HCT116 (cell line): ENCODE measurements at regions not wholly inside any gene's neighbourhood (a gene's known extent, or its start where the extent isn't known, plus 50 kb on each side); places are given as distances from the start of the nearest gene placed in this dataset.

Experiments used
- ATAC-seq: fragments of 200-7000 bp; cut with Tn5 transposase; 2 replicates; pipeline ENCODE4 v1.9.1; 2020; ENCODE audit warnings: mild to moderate bottlenecking, moderate library complexity
- BruUV-seq: library from RNA; stranded (reverse); fragments of 400-500 nt; replicated peaks from 2 replicates; lab custom pipeline; 2021; lab: Mats Ljungman, UMichigan
- CTCF ChIA-PET: fragments of 300-600 bp; sonication (Branson Sonifier 250); formaldehyde crosslinking; loops from one replicate; lab custom pipeline; 2021; ENCODE audit warnings: antibody characterized with exemption; lab: Charles Lee
- POLR2A ChIA-PET: fragments of 300-600, 350-600 bp; sonication (Branson Sonifier 250); formaldehyde crosslinking; loops from one replicate; lab custom pipeline; 2021; ENCODE audit warnings: antibody characterized with exemption; lab: Charles Lee
- RAD21 ChIA-PET, 2 experiments: fragments of 300-600 bp; sonication (Branson Sonifier 250); formaldehyde crosslinking; loops; one replicate each; lab custom pipeline; 2023; ENCODE audit warnings: low total read pairs in 2 of 2; ENCODE audit not compliant: uncharacterized antibody in 2 of 2, unreplicated experiment in 2 of 2, low non-redundant PET in 1 of 2; lab: Charles Lee
- DNase-seq: peaks from one replicate; pipeline ENCODE4 v3.0.0-alpha.2; 2010; ENCODE audit warnings: low read depth, low spot score
- H2AFZ ChIP-seq: fragments of 200-600 bp; shearing (Covaris generic), sonication (generic); 2 replicates; pipeline ENCODE4 v1.6.1; 2017; ENCODE audit warnings: low read depth, mixed run types, mixed read lengths, antibody characterized with exemption, low read length; ENCODE audit not compliant: poor library complexity, severe bottlenecking
- H3K27ac ChIP-seq: 2 replicates; pipeline ENCODE4 v1.5.1; 2012; ENCODE audit warnings: low read depth, low read length
- H3K27me3 ChIP-seq: fragments of 200-600 bp; sonication (generic); 2 replicates; pipeline ENCODE4 v1.6.1; 2016; ENCODE audit warnings: mixed run types, low read length, mixed read lengths; ENCODE audit not compliant: insufficient read depth
- H3K36me3 ChIP-seq, 2 experiments: fragments of 200-500 bp in 1 of 2; fragments of 200-600 bp in 1 of 2; sonication (Bioruptor generic) in 1 of 2; sonication (generic) in 1 of 2; 2 replicates each; pipeline versions ENCODE4 v1.5.1 to v1.6.1; 2014 to 2016; ENCODE audit warnings: low read length in 2 of 2, inconsistent platforms in 1 of 2, mixed read lengths in 1 of 2, mixed run types in 1 of 2; ENCODE audit not compliant: insufficient read depth in 2 of 2, control insufficient read depth in 1 of 2
- H3K4me1 ChIP-seq, 2 experiments: fragments of 200-600 bp in 1 of 2; sonication (generic) in 1 of 2; 2 replicates each; pipeline versions ENCODE4 v1.5.1 to v1.6.1; 2012 to 2017; ENCODE audit warnings: low read length in 2 of 2, inconsistent platforms in 1 of 2, mild to moderate bottlenecking in 1 of 2, mixed read lengths in 1 of 2, mixed run types in 1 of 2, moderate library complexity in 1 of 2; ENCODE audit not compliant: insufficient read depth in 2 of 2, control insufficient read depth in 1 of 2
- H3K4me2 ChIP-seq: fragments of 200-600 bp; sonication (generic); 2 replicates; pipeline ENCODE4 v1.6.1; 2017; ENCODE audit warnings: mixed run types, low read length, mixed read lengths
- H3K4me3 ChIP-seq, 2 experiments: fragments of 200-600 bp in 1 of 2; sonication (generic) in 1 of 2; replicated peaks in 1 of 2; 2 replicates each; pipeline ENCODE4 v1.5.1; 2011 to 2016; ENCODE audit warnings: low read length in 2 of 2, control low read depth in 1 of 2, low read depth in 1 of 2, mild to moderate bottlenecking in 1 of 2, mixed read lengths in 1 of 2, mixed run types in 1 of 2
- H3K79me2 ChIP-seq: fragments of 200-600 bp; sonication (generic); 2 replicates; pipeline ENCODE4 v1.6.1; 2017; ENCODE audit warnings: mild to moderate bottlenecking, mixed run types, low read length, moderate library complexity, mixed read lengths; ENCODE audit not compliant: insufficient read depth
- H3K9ac ChIP-seq: fragments of 200-600 bp; sonication (generic); 2 replicates; pipeline ENCODE4 v1.6.1; 2016; ENCODE audit warnings: low read length, mixed read lengths
- H3K9me2 ChIP-seq: fragments of 200-600 bp; sonication (generic), shearing (Covaris generic); 2 replicates; pipeline ENCODE4 v1.6.1; 2017; ENCODE audit warnings: mixed run types, mild to moderate bottlenecking, moderate library complexity; ENCODE audit not compliant: insufficient read depth
- H3K9me3 ChIP-seq, 2 experiments: fragments of 200-500 bp in 1 of 2; fragments of 200-600 bp in 1 of 2; sonication (Bioruptor generic) in 1 of 2; sonication (generic) in 1 of 2; 2 replicates each; pipeline ENCODE4 v1.6.1; 2014 to 2017; ENCODE audit warnings: low read length in 2 of 2, mixed read lengths in 2 of 2, inconsistent platforms in 1 of 2, low read depth in 1 of 2, mild to moderate bottlenecking in 1 of 2, mixed run types in 1 of 2, moderate library complexity in 1 of 2; ENCODE audit not compliant: control insufficient read depth in 1 of 2, insufficient read depth in 1 of 2
- H4K20me1 ChIP-seq: fragments of 200-600 bp; sonication (generic), shearing (Covaris generic); 2 replicates; pipeline ENCODE4 v1.6.1; 2017; ENCODE audit warnings: mixed run types, mild to moderate bottlenecking, moderate library complexity; ENCODE audit not compliant: insufficient read depth
- CBX3 ChIP-seq: IDR thresholded peaks from 2 replicates; pipeline ENCODE4 v1.6.1; 2012; ENCODE audit warnings: low read depth
- CEBPB ChIP-seq: IDR thresholded peaks from 2 replicates; pipeline ENCODE4 v1.6.1; 2012; ENCODE audit warnings: low read depth
- CTCF ChIP-seq, 3 experiments: fragments of 200-600 bp in 1 of 3; sonication (generic) in 1 of 3; IDR thresholded peaks in 2 of 3; conservative IDR thresholded peaks in 1 of 3; 2 replicates each; pipeline ENCODE4 v1.5.1; 2012 to 2017; ENCODE audit warnings: low read depth in 2 of 3, low read length in 2 of 3, antibody characterized with exemption in 1 of 3, borderline replicate concordance in 1 of 3, control low read depth in 1 of 3, mild to moderate bottlenecking in 1 of 3, mixed read lengths in 1 of 3, mixed run types in 1 of 3, moderate library complexity in 1 of 3; ENCODE audit not compliant: insufficient read depth in 1 of 3
- EZH2phosphoT487 ChIP-seq: fragments of 200-600 bp; IDR thresholded peaks from 2 replicates; pipeline ENCODE4 v1.6.1; 2018; ENCODE audit warnings: antibody characterized with exemption, borderline replicate concordance
- FOSL1 ChIP-seq: IDR thresholded peaks from 2 replicates; pipeline ENCODE4 v1.6.1; 2012; ENCODE audit warnings: low read depth
- JUND ChIP-seq: IDR thresholded peaks from 2 replicates; pipeline ENCODE4 v1.6.1; 2012
- POLR2A ChIP-seq: IDR thresholded peaks from 2 replicates; pipeline ENCODE4 v1.7.0; 2011; ENCODE audit warnings: borderline replicate concordance; ENCODE audit not compliant: insufficient read depth, insufficient read length; ENCODE audit errors: extremely low read depth
- POLR2AphosphoS5 ChIP-seq: IDR thresholded peaks from 2 replicates; pipeline ENCODE4 v1.6.1; 2011; ENCODE audit warnings: mild to moderate bottlenecking, low read depth, low read length, moderate library complexity
- RAD21 ChIP-seq: IDR thresholded peaks from 2 replicates; pipeline ENCODE4 v1.6.1; 2012; ENCODE audit warnings: low read depth, mild to moderate bottlenecking
- REST ChIP-seq: IDR thresholded peaks from 2 replicates; pipeline ENCODE4 v1.6.1; 2012; ENCODE audit warnings: low read depth
- SP1 ChIP-seq: IDR thresholded peaks from 2 replicates; pipeline ENCODE4 v1.6.1; 2012; ENCODE audit warnings: low read depth
- SRF ChIP-seq: IDR thresholded peaks from 2 replicates; pipeline ENCODE4 v1.6.1; 2012; ENCODE audit warnings: low read depth
- TCF7L2 ChIP-seq: IDR thresholded peaks from 2 replicates; pipeline ENCODE4 v1.7.0; 2011; ENCODE audit warnings: borderline replicate concordance, inconsistent platforms; ENCODE audit not compliant: insufficient read depth, insufficient read length; ENCODE audit errors: extremely low read depth
- YY1 ChIP-seq: IDR thresholded peaks from 2 replicates; pipeline ENCODE4 v1.6.1; 2011; ENCODE audit warnings: low read length, low read depth, moderate library complexity, mild to moderate bottlenecking; ENCODE audit not compliant: insufficient replicate concordance; ENCODE audit errors: extremely low read depth
- ZBTB33 ChIP-seq: IDR thresholded peaks from 2 replicates; pipeline ENCODE4 v1.6.1; 2011; ENCODE audit warnings: mild to moderate bottlenecking, low read length, moderate library complexity; ENCODE audit not compliant: insufficient replicate concordance; ENCODE audit errors: extremely low read depth
- ZFX ChIP-seq: fragments of 450-650 bp; IDR thresholded peaks from 2 replicates; pipeline ENCODE4 v1.6.1; 2017
- ZNF274 ChIP-seq: fragments of 200-500 bp; sonication (Bioruptor generic); IDR thresholded peaks from 2 replicates; pipeline ENCODE4 v1.6.1; 2014; ENCODE audit warnings: mild to moderate bottlenecking, low read depth, low read length, inconsistent platforms
- intact Hi-C: fragments of 100-400 bp; cut with micrococcal nuclease; formaldehyde crosslinking; loops from 2 replicates; pipeline ENCODE4 v1.10.0; 2022

GRCh38 chr18:53785811-53786210 lies 438.7 kb downstream of the MBD2 start (continued):
- TF ChIP-seq RAD21: no peak
- TF ChIP-seq EZH2phosphoT487: no peak
- no peak for TF ChIP-seq JUND
- TF ChIP-seq POLR2AphosphoS5: no peak
- no peak for TF ChIP-seq CBX3
- TF ChIP-seq FOSL1: no peak

- Histone ChIP-seq H3K4me1 (no peaks in the 10 kb centered on the region; a peak in 1 of 4 replicates), H3K4me3 (no peak overlapping the region), H4K20me1 (no peaks in the 10 kb centered on the region), H3K9me3 (no peaks in the 10 kb centered on the region; a peak in 1 of 4 replicates), H3K27me3 (no peaks in the 10 kb centered on the region), H3K27ac (no peak overlapping the region), H2AFZ (no peak overlapping the region), H3K9me2 (no peaks in the 10 kb centered on the region), H3K9ac (no peak overlapping the region), H3K36me3 (no peaks in the 10 kb centered on the region), H3K79me2 (no peaks in the 10 kb centered on the region), H3K4me2 (no peak overlapping the region)
- DNase-seq (no peak), ATAC-seq (no peak)
- ChIA-PET POLR2A (no interaction called here), RAD21 (no interaction called here), CTCF (no interaction called here)
- no TSS peak for BruUV-seq
- TF ChIP-seq CBX3: no peak
- no peak for TF ChIP-seq SP1
- TF ChIP-seq RAD21: no peak
- TF ChIP-seq ZBTB33: no peak
- no peak for TF ChIP-seq TCF7L2
- TF ChIP-seq CEBPB: no peak
- no peak for TF ChIP-seq ZFX
- TF ChIP-seq YY1: no peak
- no peak for TF ChIP-seq SRF
- TF ChIP-seq EZH2phosphoT487: no peak
- TF ChIP-seq FOSL1: no peak
- no peak for TF ChIP-seq CTCF (IDR thresholded peaks at IDR 0.05 in 2 of 3, conservative IDR thresholded peaks at IDR 0.05 in 1 of 3; ENCODE audit: borderline replicate concordance in 1 of 3, insufficient read depth in 1 of 3, low read depth in 2 of 3, low read length in 2 of 3)
- TF ChIP-seq JUND: no peak
- TF ChIP-seq POLR2AphosphoS5: no peak
- TF ChIP-seq POLR2A: no peak
- TF ChIP-seq ZNF274: no peak
- no peak for TF ChIP-seq REST
- intact Hi-C loops: no loop called here
Measured at GRCh38 chr18:53784253-53784652, 440.2 kb downstream of the MBD2 start.
